Breast epithelium (tissue), 3 donors: ENCODE measurements at regions not wholly inside any gene's neighbourhood (a gene's known extent, or its start where the extent isn't known, plus 50 kb on each side); places are given as distances from the start of the nearest gene placed in this dataset.

Experiments
- CTCF ChIP-seq, 3 donors: fragments of 450-650 bp; IDR thresholded peaks; one replicate each; pipeline ENCODE4 v1.5.1; 2016 to 2017; ENCODE audit warnings: antibody characterized with exemption in 3 of 3, mild to moderate bottlenecking in 3 of 3, moderate library complexity in 3 of 3
- POLR2AphosphoS5 ChIP-seq, 3 donors: sonication (generic); formaldehyde crosslinking; IDR thresholded peaks; one replicate each; pipeline ENCODE4 v1.6.1; 2017; ENCODE audit warnings: antibody characterized with exemption in 3 of 3

GRCh38 chr14:105840266-105841021 lies 314.1 kb downstream of the TMEM121 start:
- TF ChIP-seq CTCF (IDR thresholded peaks at IDR 0.05) (no peak), POLR2AphosphoS5 (IDR thresholded peaks at IDR 0.05) (no peak)
